HG03558 (cell line): ENCODE measurements at regions not wholly inside any gene's neighbourhood (a gene's known extent, or its start where the extent isn't known, plus 50 kb on each side); places are given as distances from the start of the nearest gene placed in this dataset.
A peak's percentile ranks its signal among the peaks of the same experiment; 100 is the strongest.
"Not testable (repeated sequence)": the region's sequence is repeated elsewhere in the genome, so short reads cannot be mapped to it uniquely, and the experiment has no call there.

Experiments
- ATAC-seq: cut with Tn5 transposase; IDR thresholded peaks from one replicate; pipeline ENCODE4 v1.9.1; 2021; ENCODE audit warnings: moderate number of reproducible peaks; ENCODE audit not compliant: unreplicated experiment; ENCODE audit errors: extremely low read depth

- ATAC-seq, result no peak
Observed at GRCh38 chrX:9257718-9258420, 207.0 kb upstream of the TBL1X start.

GRCh38 chrX:9258421-9259104, 206.3 kb upstream of the TBL1X start:
- no peak for ATAC-seq

DNA sequence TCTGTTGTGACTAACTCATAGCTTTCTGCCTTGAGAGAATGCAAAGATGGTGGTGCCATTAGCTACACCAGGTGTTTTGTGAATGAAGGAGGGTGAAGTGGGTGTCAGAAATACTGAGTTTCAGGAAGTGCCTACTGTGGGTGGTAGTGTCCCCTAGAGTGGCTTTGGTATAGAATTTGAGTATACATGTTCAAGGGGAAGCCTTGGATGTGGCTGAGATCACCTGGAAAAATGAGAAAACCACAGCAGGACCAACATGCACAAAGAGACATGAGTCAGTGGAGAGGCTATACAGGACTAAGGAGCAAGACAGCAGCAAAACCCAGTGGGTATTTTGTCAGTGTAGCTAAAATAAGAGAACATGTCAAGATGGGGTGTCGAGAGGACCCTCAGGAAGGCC, 204.3 kb upstream of the TBL1X start:
- no peak for ATAC-seq

GRCh38 chrX:9267415-9267814, 197.4 kb upstream of the TBL1X start:
- ATAC-seq, result no peak

DNA sequence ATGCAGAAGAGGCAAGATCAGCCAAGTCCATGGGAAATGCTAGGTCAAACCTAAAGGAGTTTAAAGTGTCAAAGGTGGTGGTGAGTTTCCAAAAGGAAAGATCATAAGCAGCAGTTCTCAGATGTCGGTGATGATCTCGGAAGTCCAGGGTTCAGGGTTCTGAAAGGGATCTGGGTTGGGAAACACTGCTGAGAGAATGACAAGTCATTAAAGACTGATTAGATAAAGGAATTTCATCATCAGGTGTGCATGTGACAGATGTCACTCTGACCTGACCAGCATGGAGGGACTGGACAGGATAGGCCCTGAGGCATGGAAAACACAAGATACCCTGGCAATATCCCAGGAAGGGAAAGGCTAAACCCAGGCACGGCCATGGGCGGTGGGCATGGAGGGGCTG, 195.7 kb upstream of the TBL1X start:
- no peak for ATAC-seq

DNA sequence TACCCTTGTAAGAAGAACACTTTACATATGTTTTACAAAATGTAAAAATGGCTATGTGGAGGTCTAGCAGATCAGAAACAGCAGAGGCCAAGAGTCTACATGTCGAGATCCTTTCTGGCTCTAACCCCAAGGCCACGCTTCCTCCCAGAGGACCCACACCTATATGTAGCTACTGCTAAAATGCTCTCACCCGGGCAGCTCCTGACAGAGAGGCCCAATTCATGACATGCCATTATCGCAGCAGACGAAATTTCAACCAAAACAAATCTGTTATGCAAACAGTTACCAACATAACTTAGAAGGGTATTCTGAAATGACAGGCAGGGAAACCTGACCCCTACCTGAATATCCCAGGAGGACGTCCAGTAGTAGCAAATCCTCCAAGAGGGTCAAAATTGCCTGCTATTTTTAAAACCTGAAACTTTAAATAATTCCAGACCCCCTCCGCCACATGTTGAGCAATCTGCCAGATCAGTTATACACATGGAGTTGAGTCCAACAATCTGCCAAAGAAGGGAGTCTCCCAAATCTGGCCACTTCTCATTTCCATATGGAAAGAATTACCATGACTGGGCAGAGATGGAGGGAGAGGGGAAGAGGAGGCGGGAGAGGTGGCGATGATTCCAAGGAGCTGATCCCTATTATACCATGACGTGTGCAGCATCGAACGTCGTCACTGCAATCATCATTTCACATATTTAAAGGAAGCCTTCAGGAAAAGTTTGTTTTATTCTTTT, 192.9 kb upstream of the TBL1X start:
- no peak for ATAC-seq

DNA sequence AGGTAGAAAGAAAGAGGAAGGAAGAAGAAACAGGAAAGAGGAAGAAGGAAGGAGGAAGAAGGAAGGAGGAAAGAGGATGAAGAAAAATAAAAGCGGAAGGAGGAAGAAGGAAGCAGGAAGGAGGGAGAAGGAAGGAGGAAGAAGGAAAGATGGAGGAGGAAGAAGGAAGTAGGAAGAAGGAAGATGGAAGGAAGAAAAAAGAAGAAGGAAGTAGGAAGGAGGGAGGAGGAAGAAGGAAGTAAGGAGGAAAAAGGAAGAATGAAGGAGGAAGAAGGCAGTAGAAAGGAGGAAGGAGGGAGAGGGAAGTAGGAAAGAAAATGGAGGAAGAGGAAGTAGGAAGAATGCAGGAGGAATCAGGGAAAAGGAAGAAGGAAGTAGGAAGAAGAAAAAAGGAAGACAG, 191.1 kb upstream of the TBL1X start:
- ATAC-seq, result no peak

DNA sequence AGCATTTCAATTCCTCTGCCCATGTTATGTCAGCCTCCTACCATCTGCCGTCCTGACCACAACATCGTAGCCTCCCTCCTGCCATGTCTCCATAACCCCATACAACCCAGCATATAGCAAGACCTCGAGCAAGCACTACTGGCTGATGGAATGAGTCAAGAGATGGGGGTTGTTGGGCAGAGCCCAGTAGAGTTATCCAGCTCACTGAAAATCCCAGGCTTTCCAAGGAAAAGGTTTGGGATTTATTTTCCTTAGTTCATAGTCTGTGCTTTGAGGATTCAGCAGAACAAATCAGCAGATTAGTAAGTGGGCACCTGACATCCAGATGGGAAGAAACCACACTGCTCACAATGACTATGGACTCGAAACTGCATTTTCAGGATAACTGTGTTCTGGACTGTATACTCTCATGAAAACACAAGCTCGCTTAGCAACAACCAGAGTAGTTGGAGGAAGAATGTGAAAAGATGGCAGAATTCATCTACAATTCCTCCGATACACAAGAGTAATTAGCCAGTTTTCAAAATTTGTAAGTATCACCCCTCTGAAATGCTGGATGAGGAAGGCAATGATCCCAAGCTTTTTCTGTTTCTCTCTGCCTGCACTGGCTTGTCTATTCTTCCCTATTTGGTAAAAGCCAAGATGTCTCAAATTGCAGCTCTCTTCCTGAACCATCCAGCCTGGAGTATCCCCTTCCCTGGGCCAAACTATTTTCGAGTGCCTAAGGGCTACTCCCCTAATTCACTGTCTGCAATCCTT, 186.2 kb upstream of the TBL1X start:
- ATAC-seq, result no peak

GRCh38 chrX:9279234-9279544, 185.7 kb upstream of the TBL1X start:
- peak; percentile 71 for ATAC-seq

- ATAC-seq, result no peak
Observed at GRCh38 chrX:9280831-9281230, 184.0 kb upstream of the TBL1X start.

- no peak for ATAC-seq
Observed at GRCh38 chrX:9282325-9282724, 182.5 kb upstream of the TBL1X start.

DNA sequence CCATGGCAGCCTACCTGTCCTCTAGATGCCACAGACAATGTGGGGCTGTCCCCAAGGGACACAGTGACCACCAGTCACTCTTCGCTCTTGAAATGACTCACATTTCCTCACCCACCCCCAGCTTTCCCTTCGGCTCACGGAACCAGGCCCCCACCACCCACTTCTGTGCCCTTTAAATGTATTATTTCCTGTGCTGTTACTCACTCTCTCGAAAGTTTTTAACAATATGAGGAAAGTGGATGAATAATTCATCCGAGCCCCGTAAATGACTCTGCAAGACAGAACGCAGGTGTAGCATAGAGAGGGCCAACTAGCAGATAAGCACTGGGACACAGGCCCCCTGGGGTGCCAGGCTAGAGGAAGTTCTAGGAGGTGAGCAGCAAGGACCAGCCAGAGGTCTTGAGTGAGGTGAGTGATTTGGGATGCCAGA, 179.5 kb upstream of the TBL1X start:
- no peak for ATAC-seq

GRCh38 chrX:9286234-9286633, 178.6 kb upstream of the TBL1X start:
- no peak for ATAC-seq

DNA sequence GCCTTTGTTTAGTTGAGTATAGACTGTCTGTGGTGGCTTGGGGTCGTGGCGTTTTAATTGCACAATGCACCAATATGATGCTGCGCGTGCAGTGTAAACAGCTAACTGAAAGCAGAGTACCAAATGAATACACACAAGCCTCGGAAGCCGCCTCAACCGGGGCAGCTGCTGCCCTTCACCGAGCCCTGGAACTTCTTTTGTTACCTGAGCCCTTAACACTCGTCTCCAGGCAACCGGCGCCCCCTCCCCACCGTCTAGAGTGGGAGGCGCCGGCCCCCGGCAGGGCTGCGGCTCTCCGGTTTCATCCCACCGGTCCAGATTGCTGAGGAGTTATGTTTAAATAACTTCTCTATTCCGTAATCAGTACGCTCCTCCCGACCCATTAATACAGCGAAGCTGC, 173.2 kb upstream of the TBL1X start:
- ATAC-seq, result no peak

GRCh38 chrX:9293051-9293496, 171.8 kb upstream of the TBL1X start:
- no peak for ATAC-seq

DNA sequence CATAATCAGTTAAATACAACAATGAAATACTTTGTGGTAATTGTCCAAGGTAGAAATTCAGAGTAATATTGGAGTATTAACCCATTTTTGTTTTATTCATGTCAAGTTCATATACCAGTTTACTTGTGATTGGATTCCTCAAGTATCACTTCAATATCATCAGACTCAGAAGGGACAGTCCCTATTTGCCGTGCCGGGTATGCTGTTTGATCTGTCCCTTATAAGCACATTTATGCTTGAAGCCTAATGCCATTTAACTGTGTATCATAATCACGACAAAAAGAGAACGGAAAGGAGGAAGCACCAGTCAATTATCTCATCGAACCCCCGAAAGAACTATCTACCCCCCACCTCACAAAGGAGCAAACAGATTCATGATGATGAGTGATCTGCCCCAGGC, 171.0 kb upstream of the TBL1X start:
- no peak for ATAC-seq

DNA sequence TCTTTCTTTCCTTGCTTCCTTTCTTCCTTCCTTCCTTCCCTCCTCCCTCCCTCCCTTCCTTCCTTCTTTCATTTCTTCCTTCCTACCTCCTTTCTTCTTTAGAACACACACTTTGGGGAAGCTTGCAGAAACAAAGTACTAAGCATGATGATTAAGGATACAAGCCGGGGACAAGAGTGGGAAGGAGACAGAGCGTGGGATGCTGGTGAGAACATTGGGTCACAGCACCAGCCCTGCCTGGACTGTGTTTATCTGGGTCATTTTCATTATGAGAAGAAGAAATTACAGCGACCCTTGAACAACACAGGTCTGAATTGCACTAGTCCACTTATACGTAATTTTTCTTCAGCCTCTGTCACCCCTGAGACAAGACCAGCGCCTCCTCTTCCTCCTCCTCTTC, 169.3 kb upstream of the TBL1X start:
- ATAC-seq, result no peak

GRCh38 chrX:9298221-9298620, 166.6 kb upstream of the TBL1X start:
- no peak for ATAC-seq

DNA sequence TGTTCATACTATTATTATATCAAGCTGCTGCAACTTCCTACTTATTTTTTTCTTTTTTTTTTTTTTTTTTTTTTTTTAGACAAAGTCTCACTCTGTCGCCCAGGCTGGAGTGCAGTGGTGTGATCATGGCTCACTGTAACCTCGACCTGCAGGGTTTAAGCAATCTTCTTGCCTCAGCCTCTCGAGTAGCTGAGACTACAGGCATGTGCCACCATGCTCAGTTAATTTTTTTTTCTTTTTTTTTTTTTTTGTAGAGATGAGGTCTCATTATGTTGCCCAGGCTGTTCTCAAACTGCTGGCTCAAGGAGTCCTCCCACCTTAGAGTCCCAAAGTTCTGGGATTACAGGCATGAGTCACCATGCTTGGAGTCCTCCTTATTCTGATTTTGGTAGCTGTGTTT, 165.2 kb upstream of the TBL1X start:
- ATAC-seq, result not testable (repeated sequence)

DNA sequence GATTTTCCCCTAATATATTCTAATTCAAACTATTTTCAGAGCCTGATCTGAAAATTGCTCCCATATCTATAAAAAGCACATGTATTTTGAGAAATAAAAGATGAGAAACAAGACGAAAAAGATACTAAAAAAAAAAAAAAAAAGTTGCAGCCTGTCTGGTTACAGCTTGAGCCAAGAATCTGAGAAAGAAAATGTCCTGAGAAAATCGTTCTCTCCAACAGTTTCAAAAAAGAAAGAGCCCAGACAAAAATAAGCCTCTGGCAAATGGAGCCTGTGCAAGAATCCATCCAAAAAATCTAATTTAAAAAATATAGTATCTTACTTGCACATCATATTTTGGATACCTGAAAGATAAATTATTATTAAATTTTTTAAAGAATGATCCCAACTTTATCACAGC, 163.0 kb upstream of the TBL1X start:
- no peak for ATAC-seq

GRCh38 chrX:9302381-9302780, 162.5 kb upstream of the TBL1X start:
- ATAC-seq, result no peak
